ENCODE measurements at regions not wholly inside any gene's neighbourhood (a gene's known extent, or its start where the extent isn't known, plus 50 kb on each side); places are given as distances from the start of the nearest gene placed in this dataset.

DNA sequence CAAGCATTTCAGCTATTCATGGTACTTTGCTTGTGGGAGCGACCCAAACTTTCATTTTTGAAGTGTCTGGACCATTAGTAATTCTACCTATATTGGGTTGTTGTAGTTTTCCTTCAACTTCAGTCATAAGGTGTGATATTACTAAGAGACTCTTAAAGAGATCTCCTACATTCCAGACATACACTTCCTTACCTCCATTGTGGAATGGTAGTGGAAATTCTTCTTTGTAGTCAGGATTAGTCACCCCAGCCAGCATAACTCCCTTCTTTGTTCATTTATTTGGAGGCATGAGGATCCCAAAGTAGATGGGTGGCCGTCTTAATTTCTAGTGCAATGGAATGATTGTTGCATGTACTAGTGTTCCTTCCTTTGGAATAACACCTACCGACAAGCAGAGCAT is 991.4 kb downstream of the ARAP2 start:
- TF ChIP-seq, protein P1, sequence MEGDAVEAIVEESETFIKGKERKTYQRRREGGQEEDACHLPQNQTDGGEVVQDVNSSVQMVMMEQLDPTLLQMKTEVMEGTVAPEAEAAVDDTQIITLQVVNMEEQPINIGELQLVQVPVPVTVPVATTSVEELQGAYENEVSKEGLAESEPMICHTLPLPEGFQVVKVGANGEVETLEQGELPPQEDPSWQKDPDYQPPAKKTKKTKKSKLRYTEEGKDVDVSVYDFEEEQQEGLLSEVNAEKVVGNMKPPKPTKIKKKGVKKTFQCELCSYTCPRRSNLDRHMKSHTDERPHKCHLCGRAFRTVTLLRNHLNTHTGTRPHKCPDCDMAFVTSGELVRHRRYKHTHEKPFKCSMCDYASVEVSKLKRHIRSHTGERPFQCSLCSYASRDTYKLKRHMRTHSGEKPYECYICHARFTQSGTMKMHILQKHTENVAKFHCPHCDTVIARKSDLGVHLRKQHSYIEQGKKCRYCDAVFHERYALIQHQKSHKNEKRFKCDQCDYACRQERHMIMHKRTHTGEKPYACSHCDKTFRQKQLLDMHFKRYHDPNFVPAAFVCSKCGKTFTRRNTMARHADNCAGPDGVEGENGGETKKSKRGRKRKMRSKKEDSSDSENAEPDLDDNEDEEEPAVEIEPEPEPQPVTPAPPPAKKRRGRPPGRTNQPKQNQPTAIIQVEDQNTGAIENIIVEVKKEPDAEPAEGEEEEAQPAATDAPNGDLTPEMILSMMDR (IDR thresholded peaks at IDR 0.05) = no peak
- TF ChIP-seq POLR2AphosphoS5 (IDR thresholded peaks at IDR 0.05) (no peak), POLR2A (IDR thresholded peaks at IDR 0.05) (no peak)
